HCT116 (cell line): ENCODE measurements at regions not wholly inside any gene's neighbourhood (a gene's known extent, or its start where the extent isn't known, plus 50 kb on each side); places are given as distances from the start of the nearest gene placed in this dataset.

Source experiments
- ATAC-seq: fragments of 200-7000 bp; cut with Tn5 transposase; 2 replicates; pipeline ENCODE4 v1.9.1; 2020; ENCODE audit warnings: mild to moderate bottlenecking, moderate library complexity
- BruUV-seq: library from RNA; stranded (reverse); fragments of 400-500 nt; replicated peaks from 2 replicates; lab custom pipeline; 2021; lab: Mats Ljungman, UMichigan
- CTCF ChIA-PET: fragments of 300-600 bp; sonication (Branson Sonifier 250); formaldehyde crosslinking; loops from one replicate; lab custom pipeline; 2021; ENCODE audit warnings: antibody characterized with exemption; lab: Charles Lee
- POLR2A ChIA-PET: fragments of 300-600, 350-600 bp; sonication (Branson Sonifier 250); formaldehyde crosslinking; loops from one replicate; lab custom pipeline; 2021; ENCODE audit warnings: antibody characterized with exemption; lab: Charles Lee
- RAD21 ChIA-PET, 2 experiments: fragments of 300-600 bp; sonication (Branson Sonifier 250); formaldehyde crosslinking; loops; one replicate each; lab custom pipeline; 2023; ENCODE audit warnings: low total read pairs in 2 of 2; ENCODE audit not compliant: uncharacterized antibody in 2 of 2, unreplicated experiment in 2 of 2, low non-redundant PET in 1 of 2; lab: Charles Lee
- DNase-seq: peaks from one replicate; pipeline ENCODE4 v3.0.0-alpha.2; 2010; ENCODE audit warnings: low read depth, low spot score
- H2AFZ ChIP-seq: fragments of 200-600 bp; shearing (Covaris generic), sonication (generic); 2 replicates; pipeline ENCODE4 v1.6.1; 2017; ENCODE audit warnings: low read depth, mixed run types, mixed read lengths, antibody characterized with exemption, low read length; ENCODE audit not compliant: poor library complexity, severe bottlenecking
- H3K27ac ChIP-seq: 2 replicates; pipeline ENCODE4 v1.5.1; 2012; ENCODE audit warnings: low read depth, low read length
- H3K27me3 ChIP-seq: fragments of 200-600 bp; sonication (generic); 2 replicates; pipeline ENCODE4 v1.6.1; 2016; ENCODE audit warnings: mixed run types, low read length, mixed read lengths; ENCODE audit not compliant: insufficient read depth
- H3K36me3 ChIP-seq, 2 experiments: fragments of 200-500 bp in 1 of 2; fragments of 200-600 bp in 1 of 2; sonication (Bioruptor generic) in 1 of 2; sonication (generic) in 1 of 2; 2 replicates each; pipeline versions ENCODE4 v1.5.1 to v1.6.1; 2014 to 2016; ENCODE audit warnings: low read length in 2 of 2, inconsistent platforms in 1 of 2, mixed read lengths in 1 of 2, mixed run types in 1 of 2; ENCODE audit not compliant: insufficient read depth in 2 of 2, control insufficient read depth in 1 of 2
- H3K4me1 ChIP-seq, 2 experiments: fragments of 200-600 bp in 1 of 2; sonication (generic) in 1 of 2; 2 replicates each; pipeline versions ENCODE4 v1.5.1 to v1.6.1; 2012 to 2017; ENCODE audit warnings: low read length in 2 of 2, inconsistent platforms in 1 of 2, mild to moderate bottlenecking in 1 of 2, mixed read lengths in 1 of 2, mixed run types in 1 of 2, moderate library complexity in 1 of 2; ENCODE audit not compliant: insufficient read depth in 2 of 2, control insufficient read depth in 1 of 2
- H3K4me2 ChIP-seq: fragments of 200-600 bp; sonication (generic); 2 replicates; pipeline ENCODE4 v1.6.1; 2017; ENCODE audit warnings: mixed run types, low read length, mixed read lengths
- H3K4me3 ChIP-seq, 2 experiments: fragments of 200-600 bp in 1 of 2; sonication (generic) in 1 of 2; replicated peaks in 1 of 2; 2 replicates each; pipeline ENCODE4 v1.5.1; 2011 to 2016; ENCODE audit warnings: low read length in 2 of 2, control low read depth in 1 of 2, low read depth in 1 of 2, mild to moderate bottlenecking in 1 of 2, mixed read lengths in 1 of 2, mixed run types in 1 of 2
- H3K79me2 ChIP-seq: fragments of 200-600 bp; sonication (generic); 2 replicates; pipeline ENCODE4 v1.6.1; 2017; ENCODE audit warnings: mild to moderate bottlenecking, mixed run types, low read length, moderate library complexity, mixed read lengths; ENCODE audit not compliant: insufficient read depth
- H3K9ac ChIP-seq: fragments of 200-600 bp; sonication (generic); 2 replicates; pipeline ENCODE4 v1.6.1; 2016; ENCODE audit warnings: low read length, mixed read lengths
- H3K9me2 ChIP-seq: fragments of 200-600 bp; sonication (generic), shearing (Covaris generic); 2 replicates; pipeline ENCODE4 v1.6.1; 2017; ENCODE audit warnings: mixed run types, mild to moderate bottlenecking, moderate library complexity; ENCODE audit not compliant: insufficient read depth
- H3K9me3 ChIP-seq, 2 experiments: fragments of 200-500 bp in 1 of 2; fragments of 200-600 bp in 1 of 2; sonication (Bioruptor generic) in 1 of 2; sonication (generic) in 1 of 2; 2 replicates each; pipeline ENCODE4 v1.6.1; 2014 to 2017; ENCODE audit warnings: low read length in 2 of 2, mixed read lengths in 2 of 2, inconsistent platforms in 1 of 2, low read depth in 1 of 2, mild to moderate bottlenecking in 1 of 2, mixed run types in 1 of 2, moderate library complexity in 1 of 2; ENCODE audit not compliant: control insufficient read depth in 1 of 2, insufficient read depth in 1 of 2
- H4K20me1 ChIP-seq: fragments of 200-600 bp; sonication (generic), shearing (Covaris generic); 2 replicates; pipeline ENCODE4 v1.6.1; 2017; ENCODE audit warnings: mixed run types, mild to moderate bottlenecking, moderate library complexity; ENCODE audit not compliant: insufficient read depth
- CEBPB ChIP-seq: IDR thresholded peaks from 2 replicates; pipeline ENCODE4 v1.6.1; 2012; ENCODE audit warnings: low read depth
- EGR1 ChIP-seq: IDR thresholded peaks from 2 replicates; pipeline ENCODE4 v1.6.1; 2012; ENCODE audit warnings: low read depth
- RAD21 ChIP-seq: IDR thresholded peaks from 2 replicates; pipeline ENCODE4 v1.6.1; 2012; ENCODE audit warnings: low read depth, mild to moderate bottlenecking
- TCF7L2 ChIP-seq: IDR thresholded peaks from 2 replicates; pipeline ENCODE4 v1.7.0; 2011; ENCODE audit warnings: borderline replicate concordance, inconsistent platforms; ENCODE audit not compliant: insufficient read depth, insufficient read length; ENCODE audit errors: extremely low read depth
- YY1 ChIP-seq: IDR thresholded peaks from 2 replicates; pipeline ENCODE4 v1.6.1; 2011; ENCODE audit warnings: low read length, low read depth, moderate library complexity, mild to moderate bottlenecking; ENCODE audit not compliant: insufficient replicate concordance; ENCODE audit errors: extremely low read depth
- ZFX ChIP-seq: fragments of 450-650 bp; IDR thresholded peaks from 2 replicates; pipeline ENCODE4 v1.6.1; 2017
- ZNF274 ChIP-seq: fragments of 200-500 bp; sonication (Bioruptor generic); IDR thresholded peaks from 2 replicates; pipeline ENCODE4 v1.6.1; 2014; ENCODE audit warnings: mild to moderate bottlenecking, low read depth, low read length, inconsistent platforms
- intact Hi-C: fragments of 100-400 bp; cut with micrococcal nuclease; formaldehyde crosslinking; loops from 2 replicates; pipeline ENCODE4 v1.10.0; 2022
- TF ChIP-seq, protein P1 (sequence below): IDR thresholded peaks from 2 replicates; pipeline ENCODE4 v1.6.1; 2012
- TF ChIP-seq, protein P2 (sequence below), 3 experiments: fragments of 200-600 bp in 1 of 3; sonication (generic) in 1 of 3; IDR thresholded peaks in 2 of 3; conservative IDR thresholded peaks in 1 of 3; 2 replicates each; pipeline ENCODE4 v1.5.1; 2012 to 2017; ENCODE audit warnings: low read depth in 2 of 3, low read length in 2 of 3, antibody characterized with exemption in 1 of 3, borderline replicate concordance in 1 of 3, control low read depth in 1 of 3, mild to moderate bottlenecking in 1 of 3, mixed read lengths in 1 of 3, mixed run types in 1 of 3, moderate library complexity in 1 of 3; ENCODE audit not compliant: insufficient read depth in 1 of 3

- no TSS peak for BruUV-seq
- ATAC-seq = 0 out of 2 replicates have a peak, but pooled peaks have one; percentile 40
Observed at GRCh38 chr10:80945264-80945880, 407.7 kb downstream of the SH2D4B start.

More at GRCh38 chr10:80945264-80945880, 407.7 kb downstream of the SH2D4B start:
- POLR2A ChIA-PET = no interaction called here
- Histone ChIP-seq H3K4me3 (no peak overlapping the region), H3K9ac (no peak overlapping the region), H3K79me2 (no peaks in the 10 kb centered on the region), H3K4me1 (no peaks in the 10 kb centered on the region), H3K27me3 (no peaks in the 10 kb centered on the region), H4K20me1 (no peaks in the 10 kb centered on the region), H3K36me3 (no peaks in the 10 kb centered on the region), H3K9me3 (no peaks in the 10 kb centered on the region), H2AFZ (no peak overlapping the region), H3K4me2 (no peak overlapping the region), H3K9me2 (no peaks in the 10 kb centered on the region)
- intact Hi-C loops = no loop called here
- DNase-seq = no peak
- CTCF ChIA-PET = interaction anchor here (0.8 to 1.2 kb wide), 4 partner anchors 19 to 283 kb away, joined by 3 to 6 read pairs (median 4); no protein-coding TSS in a partner anchor
- RAD21 ChIA-PET = no interaction called here
- TF ChIP-seq, protein P1, sequence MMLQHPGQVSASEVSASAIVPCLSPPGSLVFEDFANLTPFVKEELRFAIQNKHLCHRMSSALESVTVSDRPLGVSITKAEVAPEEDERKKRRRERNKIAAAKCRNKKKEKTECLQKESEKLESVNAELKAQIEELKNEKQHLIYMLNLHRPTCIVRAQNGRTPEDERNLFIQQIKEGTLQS = no peak
- TF ChIP-seq ZFX (no peak), ZNF274 (no peak), EGR1 (no peak), RAD21 (peak; percentile 25; the same call in 1 of the 2 replicates), TCF7L2 (no peak), CEBPB (no peak), YY1 (no peak)
- TF ChIP-seq, protein P2, sequence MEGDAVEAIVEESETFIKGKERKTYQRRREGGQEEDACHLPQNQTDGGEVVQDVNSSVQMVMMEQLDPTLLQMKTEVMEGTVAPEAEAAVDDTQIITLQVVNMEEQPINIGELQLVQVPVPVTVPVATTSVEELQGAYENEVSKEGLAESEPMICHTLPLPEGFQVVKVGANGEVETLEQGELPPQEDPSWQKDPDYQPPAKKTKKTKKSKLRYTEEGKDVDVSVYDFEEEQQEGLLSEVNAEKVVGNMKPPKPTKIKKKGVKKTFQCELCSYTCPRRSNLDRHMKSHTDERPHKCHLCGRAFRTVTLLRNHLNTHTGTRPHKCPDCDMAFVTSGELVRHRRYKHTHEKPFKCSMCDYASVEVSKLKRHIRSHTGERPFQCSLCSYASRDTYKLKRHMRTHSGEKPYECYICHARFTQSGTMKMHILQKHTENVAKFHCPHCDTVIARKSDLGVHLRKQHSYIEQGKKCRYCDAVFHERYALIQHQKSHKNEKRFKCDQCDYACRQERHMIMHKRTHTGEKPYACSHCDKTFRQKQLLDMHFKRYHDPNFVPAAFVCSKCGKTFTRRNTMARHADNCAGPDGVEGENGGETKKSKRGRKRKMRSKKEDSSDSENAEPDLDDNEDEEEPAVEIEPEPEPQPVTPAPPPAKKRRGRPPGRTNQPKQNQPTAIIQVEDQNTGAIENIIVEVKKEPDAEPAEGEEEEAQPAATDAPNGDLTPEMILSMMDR (IDR thresholded peaks at IDR 0.05 in 2 of 3, conservative IDR thresholded peaks at IDR 0.05 in 1 of 3; ENCODE audit: borderline replicate concordance in 1 of 3, insufficient read depth in 1 of 3, low read depth in 2 of 3, low read length in 2 of 3) = peak in 2 of 3 experiments; percentile 29 to 50; a peak in 4 of 6 replicates
- TF ChIP-seq, all 23 proteins: peak for 2
- no peak overlapping the region for H3K27ac ChIP-seq
